22Rv1 (cell line): ENCODE measurements at regions not wholly inside any gene's neighbourhood (a gene's known extent, or its start where the extent isn't known, plus 50 kb on each side); places are given as distances from the start of the nearest gene placed in this dataset.

Source experiments
- H3K27ac ChIP-seq: fragments of 450-650 bp; 2 replicates; pipeline ENCODE4 v1.5.1; 2017
- CTCF ChIP-seq: fragments of 450-650 bp; IDR thresholded peaks from 2 replicates; pipeline ENCODE4 v1.5.1; 2017; ENCODE audit warnings: mild to moderate bottlenecking
- ZFX ChIP-seq: fragments of 450-650 bp; IDR thresholded peaks from 2 replicates; pipeline ENCODE4 v1.6.1; 2017; ENCODE audit warnings: antibody characterized with exemption, borderline replicate concordance

GRCh38 chrX:20369468-20369867 lies 102.8 kb upstream of the RPS6KA3 start:
- no peak overlapping the region for H3K27ac ChIP-seq
- TF ChIP-seq CTCF (no peak), ZFX (no peak)

GRCh38 chrX:20364238-20364637 lies 97.5 kb upstream of the RPS6KA3 start:
- H3K27ac ChIP-seq, result no peak overlapping the region
- TF ChIP-seq CTCF (no peak), ZFX (no peak)

GRCh38 chrX:20363275-20363674 lies 96.6 kb upstream of the RPS6KA3 start:
- TF ChIP-seq CTCF (no peak), ZFX (no peak)
- peak overlapping the region; percentile 51 for H3K27ac ChIP-seq

GRCh38 chrX:20362268-20363267 lies 95.9 kb upstream of the RPS6KA3 start:
- H3K27ac ChIP-seq, result peak overlapping the region; percentile 51
- TF ChIP-seq CTCF (no peak), ZFX (no peak)

GRCh38 chrX:20361890-20362262 lies 95.2 kb upstream of the RPS6KA3 start:
- no peak overlapping the region for H3K27ac ChIP-seq
- TF ChIP-seq CTCF, result no peak
- TF ChIP-seq ZFX, result no peak

GRCh38 chrX:20361081-20361889 lies 94.6 kb upstream of the RPS6KA3 start:
- no peak overlapping the region for H3K27ac ChIP-seq
- TF ChIP-seq ZFX (no peak), CTCF (no peak)
